Sciatic nerve (tissue), 2 donors: ENCODE measurements at regions not wholly inside any gene's neighbourhood (a gene's known extent, or its start where the extent isn't known, plus 50 kb on each side); places are given as distances from the start of the nearest gene placed in this dataset.

Experiments
- ATAC-seq: fragments of 200-7000 bp; cut with Tn5 transposase; one replicate; pipeline ENCODE4 v1.9.1; 2020; ENCODE audit warnings: mild to moderate bottlenecking, moderate library complexity
- DNase-seq: peaks from one replicate; pipeline ENCODE4 v3.0.0-alpha.2; 2020; ENCODE audit warnings: low spot score
- intact Hi-C: fragments of 100-400 bp; cut with DNase I; formaldehyde crosslinking; loops from one replicate; pipeline ENCODE4 v1.14.2; 2022
- donor health status: DM: no; HTN: no; CAD: no.
- donor health status: DM: no; HTN: no; CAD: no.

DNA sequence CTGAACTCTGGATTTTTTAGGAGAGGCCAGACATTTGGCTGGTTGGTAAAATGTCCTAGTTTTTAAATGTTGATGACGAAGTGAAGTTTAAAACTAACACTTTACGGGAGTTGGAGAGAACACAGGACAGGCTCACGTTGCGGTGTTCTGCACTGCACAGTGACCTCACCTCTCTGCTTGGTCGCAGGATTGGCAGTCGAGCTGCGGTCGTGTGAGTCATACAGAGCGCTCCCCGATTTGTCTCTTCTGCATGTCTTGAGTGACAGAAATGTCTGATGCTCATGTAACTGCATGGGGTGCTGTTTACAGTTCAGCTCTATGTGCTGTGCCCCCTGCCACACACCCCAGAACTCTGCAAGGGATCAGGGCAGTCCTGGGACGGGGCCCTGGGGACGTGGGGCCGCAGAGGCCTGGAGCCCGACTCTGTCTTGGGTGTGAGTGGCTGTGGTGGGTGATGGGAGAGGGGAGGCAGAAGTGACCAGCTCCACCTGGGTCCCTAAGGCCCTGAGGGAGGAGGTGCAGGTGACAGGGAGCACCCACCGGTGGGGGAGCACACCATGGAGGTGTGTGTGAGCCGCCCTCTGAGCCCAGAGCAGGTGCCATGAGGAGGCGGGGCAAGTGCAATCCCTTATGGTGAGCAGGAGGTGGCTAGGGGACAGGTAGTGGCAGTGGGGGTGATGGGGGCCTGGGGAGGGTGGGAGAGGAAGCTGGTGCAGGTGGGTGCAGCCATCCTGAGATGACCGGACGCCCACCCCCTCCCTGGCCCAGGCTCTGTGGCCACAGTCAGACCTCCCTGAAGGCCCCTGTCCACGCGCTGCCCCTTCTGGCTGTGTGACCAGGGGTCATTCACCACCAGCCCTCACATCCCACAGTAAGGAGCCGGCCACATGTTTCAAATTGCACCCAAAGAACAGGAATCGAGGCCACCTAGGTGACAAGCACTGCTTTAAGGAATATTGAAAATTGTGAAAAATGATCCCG is 77.9 kb upstream of the ADRA2C start:
- DNase-seq = no peak
- intact Hi-C loops = no loop called here
- no peak for ATAC-seq

DNA sequence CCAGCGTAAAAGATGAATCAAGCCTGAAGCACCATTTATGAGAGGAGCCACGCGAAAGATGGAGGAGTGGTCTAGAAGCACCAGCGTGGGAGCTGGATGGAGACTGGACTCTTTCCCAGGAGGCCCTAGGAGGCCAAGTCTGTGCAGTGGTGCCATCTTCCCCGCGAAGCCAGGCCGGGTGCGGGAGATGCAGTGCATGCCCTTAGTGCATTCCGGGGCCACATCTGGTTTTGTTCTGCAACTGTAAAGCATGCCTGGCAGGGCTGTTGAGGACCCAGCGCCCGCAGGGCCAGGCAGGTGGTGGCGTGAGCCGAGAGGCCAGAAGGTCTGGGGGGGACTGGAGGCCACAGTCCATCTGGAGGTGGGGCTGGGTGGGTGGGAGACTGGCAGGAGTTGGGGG is 78.6 kb upstream of the ADRA2C start:
- intact Hi-C loops = no loop called here
- DNase-seq = no peak
- ATAC-seq = no peak

DNA sequence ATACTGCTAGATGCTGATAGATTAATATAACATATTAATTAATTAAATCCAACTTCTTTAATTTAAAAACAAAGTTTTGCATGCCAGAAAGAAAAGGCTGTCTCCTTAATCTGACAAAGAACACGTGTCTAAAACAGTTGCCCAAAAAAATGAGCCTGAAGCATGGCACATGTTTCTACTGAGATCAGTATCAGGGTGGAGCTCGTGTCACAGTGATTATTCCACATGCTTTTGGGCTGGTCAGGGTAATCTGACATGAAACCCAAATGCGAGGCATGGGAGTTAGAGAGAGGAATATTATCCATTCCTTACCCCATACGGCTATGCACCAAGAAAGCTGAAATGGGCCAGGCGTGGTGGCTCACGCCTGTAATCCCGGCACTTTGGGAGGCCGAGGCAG is 79.4 kb upstream of the ADRA2C start:
- intact Hi-C loops = no loop called here
- ATAC-seq (no peak), DNase-seq (no peak)

DNA sequence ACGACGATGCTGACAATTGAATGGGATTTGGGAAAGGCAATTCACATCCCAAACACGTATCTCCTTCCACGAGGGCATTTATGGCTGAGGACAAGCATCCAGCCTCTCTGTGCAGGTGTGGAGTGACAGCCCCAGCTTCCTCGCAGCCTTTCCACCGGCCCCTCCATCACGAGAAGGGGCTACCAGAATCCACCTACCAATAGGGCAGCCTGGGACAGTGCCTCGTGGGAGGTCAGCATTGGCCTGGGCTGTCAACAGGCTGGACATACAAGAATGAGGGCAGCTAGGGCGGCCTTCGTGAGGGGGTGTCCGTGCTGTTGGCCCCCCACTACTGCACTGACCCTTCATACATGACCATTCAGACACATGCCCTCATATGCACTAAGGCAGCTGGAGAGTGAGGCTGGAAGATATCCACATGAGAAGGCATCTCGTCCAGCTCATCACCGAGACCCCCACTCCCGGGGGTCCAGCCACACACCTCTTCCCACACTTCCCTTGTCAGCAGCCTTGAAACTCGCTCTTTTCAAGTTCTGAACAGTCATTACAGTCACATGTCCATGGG is 81.0 kb upstream of the ADRA2C start:
- intact Hi-C loops = no loop called here
- DNase-seq (no peak), ATAC-seq (no peak)

DNA sequence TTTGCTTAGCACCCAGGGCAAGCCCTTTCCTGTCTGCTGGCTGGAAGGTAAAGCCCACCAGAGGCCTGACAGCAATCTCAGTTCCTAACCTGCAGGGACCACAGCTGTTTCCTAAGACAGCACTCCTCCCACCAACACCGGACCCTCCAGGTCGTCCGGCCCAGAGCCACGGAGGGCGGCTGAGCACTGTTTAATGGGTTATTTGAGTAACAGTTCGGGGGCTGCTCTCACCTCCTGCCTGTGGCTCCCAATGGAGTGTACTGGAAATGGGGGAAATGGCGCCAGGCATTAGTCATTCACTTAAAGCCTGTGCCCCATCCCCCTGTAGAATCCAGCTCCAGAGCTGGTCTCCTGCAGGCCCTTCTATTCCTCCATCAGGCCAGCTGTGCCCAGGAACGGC is 81.6 kb upstream of the ADRA2C start:
- DNase-seq (no peak), ATAC-seq (no peak)
- intact Hi-C loops = no loop called here

DNA sequence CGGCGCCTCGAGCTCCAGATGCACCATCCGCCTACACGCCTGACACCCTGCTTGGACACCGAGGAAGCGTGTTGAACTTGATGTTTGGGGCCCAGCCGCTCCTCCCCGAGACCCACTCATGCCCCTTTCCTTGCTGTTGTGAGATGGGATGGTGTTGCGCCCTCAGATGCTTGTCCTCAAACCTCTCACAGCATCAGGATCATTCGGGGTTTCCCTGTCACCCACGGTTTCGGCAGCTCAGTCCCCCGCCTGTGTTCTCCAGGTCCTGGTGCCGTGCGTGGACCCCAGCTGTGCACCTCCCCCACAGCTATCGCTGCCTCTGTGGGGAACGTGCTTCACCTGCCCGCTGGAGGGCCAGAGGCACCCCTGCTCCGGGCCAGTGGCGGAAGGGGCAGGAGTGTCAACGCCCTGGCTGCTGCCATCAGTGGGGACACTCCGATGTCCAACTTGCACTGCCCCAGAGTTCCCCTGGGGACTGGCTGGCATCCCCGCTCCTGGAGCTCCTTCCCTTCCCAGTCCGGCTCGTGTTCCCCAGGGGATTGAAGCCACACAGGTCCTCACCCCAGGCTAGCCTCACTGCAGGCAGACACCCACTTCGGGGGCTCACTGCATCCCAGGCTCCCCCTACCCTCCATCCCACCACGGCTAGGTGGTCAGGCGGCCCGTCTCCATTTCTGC is 82.3 kb upstream of the ADRA2C start:
- ATAC-seq (no peak), DNase-seq (no peak)
- intact Hi-C loops = no loop called here

DNA sequence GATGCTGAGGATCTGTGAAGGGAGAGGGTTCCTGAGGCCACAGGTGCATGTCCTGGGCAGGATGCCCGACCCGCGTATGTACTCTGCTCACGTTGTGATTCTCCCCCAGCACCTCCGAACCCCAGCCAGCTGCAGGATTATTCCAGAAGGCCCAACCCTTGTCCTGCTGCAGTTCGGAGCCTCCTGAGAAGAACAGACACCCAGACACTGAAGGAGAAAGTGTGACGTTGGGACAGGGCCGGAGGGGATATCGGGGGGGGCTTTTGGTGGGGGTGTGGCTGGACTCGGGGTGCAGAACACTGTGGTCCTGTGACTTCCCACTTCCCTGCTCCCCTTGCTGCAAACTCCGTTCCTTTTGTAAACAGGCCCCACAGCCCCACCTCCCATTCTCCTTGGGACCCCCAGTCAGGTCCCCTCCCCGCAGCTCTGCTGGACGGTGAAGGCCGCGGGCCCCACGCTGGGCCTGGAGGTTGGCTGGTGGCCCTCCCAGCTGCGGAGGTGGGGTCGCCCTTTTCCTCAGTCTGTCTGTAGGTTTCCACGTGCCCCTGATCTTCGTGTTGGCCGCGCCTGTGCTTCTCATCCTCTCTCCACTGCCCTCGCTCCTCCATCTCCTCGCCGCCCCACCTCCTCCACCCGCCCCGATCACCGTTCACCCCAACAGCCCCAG is 83.0 kb upstream of the ADRA2C start:
- DNase-seq = no peak
- intact Hi-C loops = no loop called here
- no peak for ATAC-seq

DNA sequence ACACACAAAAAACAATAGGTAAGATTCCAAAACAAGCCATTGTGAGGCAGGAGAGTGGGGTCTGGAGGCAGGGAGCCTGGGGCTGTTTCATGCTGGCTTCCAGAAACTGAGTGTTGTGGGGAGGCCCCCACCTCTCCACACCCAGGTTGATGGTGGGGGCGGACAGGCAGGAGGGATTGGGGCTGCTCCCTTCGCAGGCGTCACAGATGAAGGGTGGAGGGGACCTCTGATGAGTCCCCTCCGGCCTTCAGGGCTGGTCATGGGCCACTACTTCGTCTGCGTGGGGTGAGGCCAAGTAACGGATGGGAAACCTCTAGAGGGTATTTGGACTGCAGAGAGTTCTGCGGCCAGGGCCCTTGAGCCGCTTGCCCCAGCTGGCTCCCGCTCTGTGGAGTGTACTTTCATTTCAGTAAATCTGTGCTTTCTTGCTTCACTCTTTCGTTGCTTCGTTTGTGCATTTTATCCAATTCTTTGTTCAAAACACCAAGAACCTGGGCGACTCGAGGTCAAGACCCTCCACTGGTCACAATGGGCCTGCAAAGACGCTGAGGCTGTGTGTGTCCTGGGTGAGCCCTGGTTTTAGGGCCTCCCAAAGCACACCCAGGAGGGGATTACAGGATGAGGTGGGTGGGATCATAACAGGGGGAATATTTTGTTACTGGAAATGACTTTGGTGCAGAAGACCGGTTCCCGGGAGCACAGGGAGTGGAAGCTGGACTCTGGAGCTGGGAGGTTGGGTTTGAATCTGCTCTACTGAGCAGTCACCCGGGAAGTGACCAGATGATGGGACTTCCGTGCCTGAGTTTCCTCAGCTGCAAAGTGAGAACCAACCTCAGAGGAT is 83.7 kb upstream of the ADRA2C start:
- DNase-seq = no peak
- no peak for ATAC-seq

DNA sequence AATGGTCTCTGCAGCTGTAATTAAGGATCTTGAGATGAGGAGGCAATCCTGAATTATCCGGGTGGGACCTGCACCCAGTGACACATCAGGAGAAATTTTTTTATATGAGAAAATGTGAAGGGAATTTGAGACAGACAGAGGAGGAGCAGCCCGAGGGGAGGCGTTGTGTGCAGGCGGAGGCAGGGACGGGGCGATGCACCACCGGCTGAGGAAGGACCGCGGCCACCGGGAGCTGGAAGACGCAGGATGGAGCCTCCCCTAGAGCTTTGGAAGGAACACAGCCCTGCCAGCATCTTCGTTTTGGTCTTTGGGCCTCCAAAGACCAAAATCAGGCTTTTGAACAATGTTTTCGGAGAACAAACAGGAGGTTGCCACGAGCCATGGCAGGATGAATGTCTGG is 85.0 kb upstream of the ADRA2C start:
- DNase-seq (no peak), ATAC-seq (no peak)
- intact Hi-C loops = no loop called here

More for the DNA sequence above, 83.7 kb upstream of the ADRA2C start:
- intact Hi-C loops = no loop called here

DNA sequence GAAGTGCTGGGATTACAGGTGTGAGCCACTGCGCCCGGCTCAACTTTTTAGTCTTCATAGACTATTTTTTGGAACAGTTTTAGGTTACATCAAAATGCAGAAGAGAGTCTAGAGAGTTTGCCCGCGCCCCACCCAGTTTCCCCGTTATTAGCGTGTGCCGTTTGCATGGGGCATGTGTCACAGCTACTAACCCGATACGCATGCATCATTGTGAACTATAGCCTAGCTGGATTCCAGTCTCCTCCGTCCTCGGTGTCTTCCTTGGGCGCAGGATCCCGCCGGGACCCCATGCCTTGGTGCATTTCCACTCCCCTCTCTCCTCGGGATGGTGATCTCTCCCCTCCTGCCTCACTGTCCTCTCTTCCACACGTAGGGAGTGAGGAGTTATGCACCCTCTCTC is 85.5 kb upstream of the ADRA2C start:
- no peak for DNase-seq
- intact Hi-C loops = no loop called here
- ATAC-seq = no peak

DNA sequence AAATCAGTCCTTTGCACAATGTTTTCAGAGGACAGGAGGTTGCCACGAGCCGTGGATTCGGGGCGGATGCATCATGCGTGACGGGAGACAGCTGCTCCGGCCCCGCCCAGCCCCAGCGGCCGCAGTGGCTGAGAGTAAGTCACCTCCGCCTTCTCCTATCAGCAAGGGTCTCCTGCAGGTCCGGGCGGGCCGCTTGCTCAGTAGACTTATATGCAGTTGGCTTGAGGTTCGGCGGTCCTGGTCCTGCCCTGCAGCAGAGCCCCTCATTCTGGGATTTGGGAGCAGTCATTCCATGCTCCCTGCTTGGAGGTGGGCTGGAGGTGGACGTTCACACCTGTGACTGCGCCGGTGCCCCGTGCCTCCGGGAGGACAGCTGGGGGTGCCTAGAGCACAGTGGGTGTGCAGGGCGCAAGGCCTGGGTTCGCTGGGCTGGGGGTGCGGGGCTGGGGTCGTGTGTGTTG is 86.3 kb upstream of the ADRA2C start:
- DNase-seq (no peak), ATAC-seq (no peak)
- intact Hi-C loops = loop anchor here (2.0 kb wide), 1 partner anchor 75 kb away; no protein-coding TSS in a partner anchor

DNA sequence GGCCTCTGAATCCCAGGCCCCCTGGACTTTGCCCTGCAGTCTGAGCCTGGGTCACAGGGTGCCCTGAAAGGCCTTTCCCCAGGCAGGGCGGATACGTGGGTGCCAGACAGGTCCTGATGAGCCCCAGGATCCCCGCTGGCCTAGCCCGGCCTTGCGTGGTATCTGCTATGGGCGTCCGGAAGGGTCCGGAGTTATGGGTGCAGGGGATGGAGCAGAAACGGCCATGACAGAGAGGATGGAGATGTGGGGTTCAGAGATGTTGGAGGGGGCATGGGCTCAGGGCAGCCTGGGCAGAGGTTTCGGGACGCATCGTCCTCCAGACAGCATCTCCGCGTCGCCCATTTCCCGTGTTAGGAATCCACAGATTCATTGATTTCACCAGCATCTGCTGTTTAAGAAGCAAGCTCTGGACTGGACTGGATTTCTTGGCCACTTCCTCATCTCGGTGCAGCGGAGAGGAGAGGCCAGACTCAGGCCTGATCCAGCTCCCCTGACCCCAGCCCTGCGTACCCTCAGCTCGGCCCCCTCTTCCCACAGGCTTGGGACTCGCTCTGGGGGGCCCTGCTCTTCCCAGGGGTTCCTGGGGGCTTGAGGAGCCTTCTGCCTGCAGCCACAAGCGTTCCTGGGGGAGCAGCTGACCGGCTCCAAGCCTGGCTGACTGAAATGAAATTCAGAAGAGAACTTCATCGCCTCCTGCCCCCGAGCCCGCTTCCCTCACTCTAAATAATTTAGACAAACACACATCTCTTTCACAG is 86.9 kb upstream of the ADRA2C start:
- ATAC-seq = no peak
- DNase-seq = no peak
- intact Hi-C loops = loop anchor here (2.0 kb wide), 1 partner anchor 76 kb away; no protein-coding TSS in a partner anchor

DNA sequence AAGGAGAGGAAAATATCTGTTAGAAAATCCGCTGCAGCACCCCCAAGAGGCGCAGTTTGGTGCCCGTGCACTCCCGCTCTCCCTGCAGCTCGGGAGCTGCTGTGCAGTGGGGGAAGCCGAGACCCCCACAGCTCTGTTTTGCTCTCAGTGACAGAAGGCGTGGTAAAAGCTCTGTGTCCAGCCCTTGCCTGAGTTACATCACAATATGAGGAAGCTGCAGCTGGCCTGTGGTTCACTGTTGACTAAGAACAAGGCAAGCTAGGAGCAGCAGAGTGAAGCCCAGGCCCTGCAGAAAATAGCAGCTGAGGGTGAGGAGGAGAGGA is 88.5 kb upstream of the ADRA2C start:
- intact Hi-C loops = loop anchor here (2.0 kb wide), 1 partner anchor 77 kb away; no protein-coding TSS in a partner anchor
- ATAC-seq (no peak), DNase-seq (no peak)

DNA sequence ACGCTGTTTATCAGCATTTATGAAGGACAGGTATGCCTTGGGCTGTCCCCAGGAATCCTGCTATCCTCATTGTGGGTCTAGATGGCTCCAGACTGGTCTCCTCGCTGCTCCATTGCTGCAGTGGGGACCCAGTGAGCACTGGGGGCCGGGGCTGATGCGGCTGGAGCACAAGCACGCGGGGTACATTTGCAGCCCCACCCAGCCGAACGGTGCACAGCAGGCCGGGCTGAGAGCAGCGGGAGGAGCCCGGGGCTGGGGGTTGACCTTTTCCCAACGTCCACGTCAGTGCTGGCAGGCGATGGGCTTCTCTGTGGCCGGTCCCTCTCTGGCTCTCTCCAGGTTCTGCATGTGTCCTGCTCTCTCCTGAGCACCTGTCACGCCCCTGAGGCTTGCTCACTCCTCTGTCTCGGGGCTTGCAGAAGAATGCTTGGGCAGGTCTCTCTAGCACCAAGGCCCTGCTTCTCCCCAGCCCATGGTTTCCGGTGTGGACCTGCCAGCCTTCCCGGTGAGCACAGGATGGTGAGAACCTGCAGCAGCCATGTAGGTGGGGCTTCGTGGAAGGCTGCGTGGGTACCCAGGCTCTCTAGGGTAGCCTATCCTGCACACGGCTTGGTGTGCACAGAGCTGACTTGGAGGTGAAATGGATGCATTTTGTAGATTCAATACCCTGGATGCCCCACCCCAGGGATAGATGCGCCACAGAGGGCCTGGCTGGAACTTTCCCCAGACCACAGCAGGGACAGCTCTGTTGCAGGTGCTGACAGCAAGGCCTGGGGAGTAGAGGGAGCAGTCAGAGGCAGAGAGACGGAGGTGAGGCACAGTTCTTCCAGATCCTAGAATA is 89.1 kb upstream of the ADRA2C start:
- intact Hi-C loops = no loop called here
- DNase-seq = no peak

DNA sequence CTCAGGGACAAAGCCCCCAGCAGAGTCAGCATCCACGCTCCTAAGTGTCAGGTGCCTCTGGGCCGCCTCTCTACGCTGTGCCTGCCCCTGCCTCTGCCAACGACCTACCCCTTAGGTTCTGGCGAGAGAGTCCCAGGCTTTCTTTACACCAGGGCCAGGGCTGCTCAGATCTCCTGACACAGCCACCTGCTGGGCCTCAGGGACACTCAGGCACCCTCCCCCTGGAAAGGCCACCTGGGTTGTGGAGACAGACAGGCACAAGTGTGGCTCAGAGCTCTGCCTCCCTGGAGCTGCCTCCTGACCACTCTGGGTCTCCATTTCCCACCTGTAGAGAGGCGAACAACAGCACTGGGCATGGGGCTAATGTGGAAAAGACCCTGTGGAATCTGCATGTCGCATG is 90.0 kb upstream of the ADRA2C start:
- DNase-seq (no peak), ATAC-seq (no peak)
- intact Hi-C loops = no loop called here

More for the DNA sequence above, 89.1 kb upstream of the ADRA2C start:
- ATAC-seq = no peak

DNA sequence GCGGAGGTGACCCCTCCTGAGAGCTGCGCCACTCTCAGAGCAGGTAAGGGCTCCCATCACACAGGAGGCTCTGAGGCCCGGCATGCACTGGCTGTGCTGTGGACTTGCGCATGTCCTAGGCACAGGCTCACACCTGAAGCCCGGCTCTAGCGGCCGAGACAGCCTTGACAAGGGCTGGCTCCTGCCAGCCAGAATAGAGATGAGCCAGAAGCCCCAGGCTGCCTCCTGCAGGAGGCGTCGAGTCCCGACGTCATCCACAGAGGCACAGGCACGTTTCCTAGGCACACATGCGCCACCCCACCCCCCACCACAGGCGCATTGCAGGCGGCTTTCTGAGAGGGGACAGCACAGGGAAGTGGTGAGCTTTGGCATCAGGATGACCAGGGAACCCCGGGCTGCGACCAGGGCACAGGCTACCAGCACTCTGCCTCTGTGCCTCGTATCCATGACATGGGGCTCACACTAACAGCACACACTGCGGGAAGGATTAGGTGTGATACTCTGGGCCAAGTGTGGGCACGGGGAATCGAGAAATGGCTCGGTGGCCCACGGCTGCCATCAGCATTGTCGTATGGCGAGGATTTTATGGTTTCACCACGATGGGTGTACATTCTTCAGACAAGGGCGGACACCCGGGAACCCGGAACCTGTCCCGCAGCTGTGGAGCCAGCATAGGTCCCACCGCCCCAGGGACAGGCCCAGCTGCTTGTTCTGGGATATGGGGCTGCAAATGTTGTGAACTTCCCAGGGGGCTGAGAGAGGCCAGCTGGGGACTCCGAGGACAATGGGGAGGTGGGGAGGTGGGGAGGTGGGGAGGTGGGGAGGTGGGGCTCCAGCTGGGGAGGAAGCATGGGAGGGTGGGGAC is 90.7 kb upstream of the ADRA2C start:
- intact Hi-C loops = no loop called here
- DNase-seq (no peak), ATAC-seq (no peak)
